ENCODE measurements at regions not wholly inside any gene's neighbourhood (a gene's known extent, or its start where the extent isn't known, plus 50 kb on each side); places are given as distances from the start of the nearest gene placed in this dataset.

DNA sequence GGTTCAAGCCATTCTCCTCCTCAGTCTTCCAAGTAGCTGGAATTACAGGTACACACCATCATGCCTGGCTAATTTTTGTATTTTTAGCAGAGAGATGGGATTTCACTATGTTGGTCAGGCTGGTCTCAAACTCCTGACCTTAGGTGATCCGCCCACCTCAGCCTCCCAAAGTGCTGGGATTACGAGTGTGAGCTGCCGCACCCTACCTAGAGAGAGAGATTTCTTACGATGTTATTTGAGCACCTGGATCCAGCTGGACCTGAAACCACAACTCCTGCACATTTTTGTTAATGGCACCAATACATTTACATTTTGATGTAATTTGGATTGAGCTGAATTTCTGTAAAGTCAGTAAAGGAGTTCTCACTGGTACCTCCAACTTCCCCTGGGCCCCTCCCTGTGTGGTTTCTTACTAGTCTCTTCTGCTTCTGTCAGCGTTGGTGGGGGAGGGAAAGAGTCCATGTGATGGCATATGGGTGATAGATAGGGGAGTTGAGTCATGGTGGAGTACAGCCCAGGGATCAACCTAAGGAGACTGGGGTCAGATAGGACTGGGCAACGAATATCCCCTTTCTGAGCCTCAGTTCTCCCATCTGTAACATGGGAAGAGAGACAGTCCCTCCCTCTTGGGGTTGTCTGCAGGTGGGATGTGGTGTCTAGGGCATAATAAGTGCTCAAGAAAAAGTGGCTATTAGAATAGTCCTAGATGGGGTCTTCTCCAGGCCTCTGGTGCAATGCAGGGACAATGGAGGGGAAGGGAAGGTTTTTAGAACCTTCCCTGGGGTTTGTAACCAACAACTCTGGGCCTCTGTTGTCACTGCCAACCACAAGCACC lies 83.3 kb upstream of the MED13L start:
- no peak for DNase-seq (ENCODE audit: low read depth)
- no peak overlapping the region for H3K4me3 ChIP-seq (ENCODE audit: control insufficient read depth, low read depth, low read length)
- no peak for TF ChIP-seq CTCF (IDR thresholded peaks at IDR 0.05; ENCODE audit: control insufficient read depth, insufficient read depth, low read depth, low read length, missing control alignments)

- DNase-seq (ENCODE audit: low read depth) = no peak
- TF ChIP-seq CTCF (IDR thresholded peaks at IDR 0.05; ENCODE audit: control insufficient read depth, insufficient read depth, low read depth, low read length, missing control alignments) = no peak
- no peak overlapping the region for H3K4me3 ChIP-seq (ENCODE audit: control insufficient read depth, low read depth, low read length)
These were observed 84.1 kb upstream of the MED13L start for GRCh38 chr12:116361414-116362223.

DNA sequence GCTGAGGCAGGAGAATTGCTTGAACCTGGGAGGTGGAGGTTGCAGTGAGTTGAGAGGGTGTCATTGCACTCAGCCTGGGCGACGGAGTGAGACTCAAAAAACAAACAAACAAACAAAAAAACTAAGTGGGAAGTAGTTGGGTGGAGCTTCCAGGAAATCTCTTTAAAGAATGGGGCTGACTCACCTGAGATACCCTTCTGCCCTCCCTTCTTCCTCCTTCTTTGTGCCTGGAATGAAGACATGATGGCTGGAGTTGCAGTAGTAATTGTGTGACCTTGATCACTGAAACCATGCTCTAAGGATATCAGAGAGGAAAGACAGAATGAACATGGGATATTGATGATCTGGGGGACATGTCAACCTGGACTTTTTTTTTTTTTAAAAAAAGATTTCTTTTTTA lies 87.6 kb upstream of the MED13L start:
- DNase-seq (ENCODE audit: low read depth) = no peak
- no peak overlapping the region for H3K4me3 ChIP-seq (ENCODE audit: control insufficient read depth, low read depth, low read length)
- TF ChIP-seq CTCF (IDR thresholded peaks at IDR 0.05; ENCODE audit: control insufficient read depth, insufficient read depth, low read depth, low read length, missing control alignments) = no peak

- DNase-seq (ENCODE audit: low read depth) = no peak
- no peak overlapping the region for H3K4me3 ChIP-seq (ENCODE audit: control insufficient read depth, low read depth, low read length)
- no peak for TF ChIP-seq CTCF (IDR thresholded peaks at IDR 0.05; ENCODE audit: control insufficient read depth, insufficient read depth, low read depth, low read length, missing control alignments)
These were observed 88.3 kb upstream of the MED13L start for GRCh38 chr12:116365606-116366455.

GRCh38 chr12:116366456-116366776 lies 88.9 kb upstream of the MED13L start:
- DNase-seq (ENCODE audit: low read depth) = no peak

More at GRCh38 chr12:116366456-116366776, 88.9 kb upstream of the MED13L start:
- no peak for TF ChIP-seq CTCF (IDR thresholded peaks at IDR 0.05; ENCODE audit: control insufficient read depth, insufficient read depth, low read depth, low read length, missing control alignments)
- no peak overlapping the region for H3K4me3 ChIP-seq (ENCODE audit: control insufficient read depth, low read depth, low read length)

Measured in AG09309 (cell line).